HCT116 (cell line): ENCODE measurements at regions not wholly inside any gene's neighbourhood (a gene's known extent, or its start where the extent isn't known, plus 50 kb on each side); places are given as distances from the start of the nearest gene placed in this dataset.

ENCODE experiments used
- ATAC-seq: fragments of 200-7000 bp; cut with Tn5 transposase; 2 replicates; pipeline ENCODE4 v1.9.1; 2020; ENCODE audit warnings: mild to moderate bottlenecking, moderate library complexity
- BruUV-seq: library from RNA; stranded (reverse); fragments of 400-500 nt; replicated peaks from 2 replicates; lab custom pipeline; 2021; lab: Mats Ljungman, UMichigan
- CTCF ChIA-PET: fragments of 300-600 bp; sonication (Branson Sonifier 250); formaldehyde crosslinking; loops from one replicate; lab custom pipeline; 2021; ENCODE audit warnings: antibody characterized with exemption; lab: Charles Lee
- POLR2A ChIA-PET: fragments of 300-600, 350-600 bp; sonication (Branson Sonifier 250); formaldehyde crosslinking; loops from one replicate; lab custom pipeline; 2021; ENCODE audit warnings: antibody characterized with exemption; lab: Charles Lee
- RAD21 ChIA-PET, 2 experiments: fragments of 300-600 bp; sonication (Branson Sonifier 250); formaldehyde crosslinking; loops; one replicate each; lab custom pipeline; 2023; ENCODE audit warnings: low total read pairs in 2 of 2; ENCODE audit not compliant: uncharacterized antibody in 2 of 2, unreplicated experiment in 2 of 2, low non-redundant PET in 1 of 2; lab: Charles Lee
- DNase-seq: peaks from one replicate; pipeline ENCODE4 v3.0.0-alpha.2; 2010; ENCODE audit warnings: low read depth, low spot score
- H2AFZ ChIP-seq: fragments of 200-600 bp; shearing (Covaris generic), sonication (generic); 2 replicates; pipeline ENCODE4 v1.6.1; 2017; ENCODE audit warnings: low read depth, mixed run types, mixed read lengths, antibody characterized with exemption, low read length; ENCODE audit not compliant: poor library complexity, severe bottlenecking
- H3K27ac ChIP-seq: 2 replicates; pipeline ENCODE4 v1.5.1; 2012; ENCODE audit warnings: low read depth, low read length
- H3K27me3 ChIP-seq: fragments of 200-600 bp; sonication (generic); 2 replicates; pipeline ENCODE4 v1.6.1; 2016; ENCODE audit warnings: mixed run types, low read length, mixed read lengths; ENCODE audit not compliant: insufficient read depth
- H3K36me3 ChIP-seq, 2 experiments: fragments of 200-500 bp in 1 of 2; fragments of 200-600 bp in 1 of 2; sonication (Bioruptor generic) in 1 of 2; sonication (generic) in 1 of 2; 2 replicates each; pipeline versions ENCODE4 v1.5.1 to v1.6.1; 2014 to 2016; ENCODE audit warnings: low read length in 2 of 2, inconsistent platforms in 1 of 2, mixed read lengths in 1 of 2, mixed run types in 1 of 2; ENCODE audit not compliant: insufficient read depth in 2 of 2, control insufficient read depth in 1 of 2
- H3K4me1 ChIP-seq, 2 experiments: fragments of 200-600 bp in 1 of 2; sonication (generic) in 1 of 2; 2 replicates each; pipeline versions ENCODE4 v1.5.1 to v1.6.1; 2012 to 2017; ENCODE audit warnings: low read length in 2 of 2, inconsistent platforms in 1 of 2, mild to moderate bottlenecking in 1 of 2, mixed read lengths in 1 of 2, mixed run types in 1 of 2, moderate library complexity in 1 of 2; ENCODE audit not compliant: insufficient read depth in 2 of 2, control insufficient read depth in 1 of 2
- H3K4me2 ChIP-seq: fragments of 200-600 bp; sonication (generic); 2 replicates; pipeline ENCODE4 v1.6.1; 2017; ENCODE audit warnings: mixed run types, low read length, mixed read lengths
- H3K4me3 ChIP-seq, 2 experiments: fragments of 200-600 bp in 1 of 2; sonication (generic) in 1 of 2; replicated peaks in 1 of 2; 2 replicates each; pipeline ENCODE4 v1.5.1; 2011 to 2016; ENCODE audit warnings: low read length in 2 of 2, control low read depth in 1 of 2, low read depth in 1 of 2, mild to moderate bottlenecking in 1 of 2, mixed read lengths in 1 of 2, mixed run types in 1 of 2
- H3K79me2 ChIP-seq: fragments of 200-600 bp; sonication (generic); 2 replicates; pipeline ENCODE4 v1.6.1; 2017; ENCODE audit warnings: mild to moderate bottlenecking, mixed run types, low read length, moderate library complexity, mixed read lengths; ENCODE audit not compliant: insufficient read depth
- H3K9ac ChIP-seq: fragments of 200-600 bp; sonication (generic); 2 replicates; pipeline ENCODE4 v1.6.1; 2016; ENCODE audit warnings: low read length, mixed read lengths
- H3K9me2 ChIP-seq: fragments of 200-600 bp; sonication (generic), shearing (Covaris generic); 2 replicates; pipeline ENCODE4 v1.6.1; 2017; ENCODE audit warnings: mixed run types, mild to moderate bottlenecking, moderate library complexity; ENCODE audit not compliant: insufficient read depth
- H3K9me3 ChIP-seq, 2 experiments: fragments of 200-500 bp in 1 of 2; fragments of 200-600 bp in 1 of 2; sonication (Bioruptor generic) in 1 of 2; sonication (generic) in 1 of 2; 2 replicates each; pipeline ENCODE4 v1.6.1; 2014 to 2017; ENCODE audit warnings: low read length in 2 of 2, mixed read lengths in 2 of 2, inconsistent platforms in 1 of 2, low read depth in 1 of 2, mild to moderate bottlenecking in 1 of 2, mixed run types in 1 of 2, moderate library complexity in 1 of 2; ENCODE audit not compliant: control insufficient read depth in 1 of 2, insufficient read depth in 1 of 2
- H4K20me1 ChIP-seq: fragments of 200-600 bp; sonication (generic), shearing (Covaris generic); 2 replicates; pipeline ENCODE4 v1.6.1; 2017; ENCODE audit warnings: mixed run types, mild to moderate bottlenecking, moderate library complexity; ENCODE audit not compliant: insufficient read depth
- ATF3 ChIP-seq: IDR thresholded peaks from 2 replicates; pipeline ENCODE4 v1.6.1; 2012
- CBX3 ChIP-seq: IDR thresholded peaks from 2 replicates; pipeline ENCODE4 v1.6.1; 2012; ENCODE audit warnings: low read depth
- CEBPB ChIP-seq: IDR thresholded peaks from 2 replicates; pipeline ENCODE4 v1.6.1; 2012; ENCODE audit warnings: low read depth
- CTCF ChIP-seq, 3 experiments: fragments of 200-600 bp in 1 of 3; sonication (generic) in 1 of 3; IDR thresholded peaks in 2 of 3; conservative IDR thresholded peaks in 1 of 3; 2 replicates each; pipeline ENCODE4 v1.5.1; 2012 to 2017; ENCODE audit warnings: low read depth in 2 of 3, low read length in 2 of 3, antibody characterized with exemption in 1 of 3, borderline replicate concordance in 1 of 3, control low read depth in 1 of 3, mild to moderate bottlenecking in 1 of 3, mixed read lengths in 1 of 3, mixed run types in 1 of 3, moderate library complexity in 1 of 3; ENCODE audit not compliant: insufficient read depth in 1 of 3
- EGR1 ChIP-seq: IDR thresholded peaks from 2 replicates; pipeline ENCODE4 v1.6.1; 2012; ENCODE audit warnings: low read depth
- ELF1 ChIP-seq: IDR thresholded peaks from 2 replicates; pipeline ENCODE4 v1.6.1; 2012; ENCODE audit warnings: low read depth, borderline replicate concordance
- EZH2 ChIP-seq: fragments of 200-600 bp; sonication (generic); IDR thresholded peaks from 2 replicates; pipeline ENCODE4 v1.6.1; 2017; ENCODE audit warnings: antibody characterized with exemption, mixed run types
- EZH2phosphoT487 ChIP-seq: fragments of 200-600 bp; IDR thresholded peaks from 2 replicates; pipeline ENCODE4 v1.6.1; 2018; ENCODE audit warnings: antibody characterized with exemption, borderline replicate concordance
- FOSL1 ChIP-seq: IDR thresholded peaks from 2 replicates; pipeline ENCODE4 v1.6.1; 2012; ENCODE audit warnings: low read depth
- JUND ChIP-seq: IDR thresholded peaks from 2 replicates; pipeline ENCODE4 v1.6.1; 2012
- POLR2A ChIP-seq: IDR thresholded peaks from 2 replicates; pipeline ENCODE4 v1.7.0; 2011; ENCODE audit warnings: borderline replicate concordance; ENCODE audit not compliant: insufficient read depth, insufficient read length; ENCODE audit errors: extremely low read depth
- RAD21 ChIP-seq: IDR thresholded peaks from 2 replicates; pipeline ENCODE4 v1.6.1; 2012; ENCODE audit warnings: low read depth, mild to moderate bottlenecking
- REST ChIP-seq: IDR thresholded peaks from 2 replicates; pipeline ENCODE4 v1.6.1; 2012; ENCODE audit warnings: low read depth
- SIN3A ChIP-seq: IDR thresholded peaks from 2 replicates; pipeline ENCODE4 v1.6.1; 2012; ENCODE audit warnings: low read depth
- TCF7L2 ChIP-seq: IDR thresholded peaks from 2 replicates; pipeline ENCODE4 v1.7.0; 2011; ENCODE audit warnings: borderline replicate concordance, inconsistent platforms; ENCODE audit not compliant: insufficient read depth, insufficient read length; ENCODE audit errors: extremely low read depth
- YY1 ChIP-seq: IDR thresholded peaks from 2 replicates; pipeline ENCODE4 v1.6.1; 2011; ENCODE audit warnings: low read length, low read depth, moderate library complexity, mild to moderate bottlenecking; ENCODE audit not compliant: insufficient replicate concordance; ENCODE audit errors: extremely low read depth
- ZFX ChIP-seq: fragments of 450-650 bp; IDR thresholded peaks from 2 replicates; pipeline ENCODE4 v1.6.1; 2017
- ZNF274 ChIP-seq: fragments of 200-500 bp; sonication (Bioruptor generic); IDR thresholded peaks from 2 replicates; pipeline ENCODE4 v1.6.1; 2014; ENCODE audit warnings: mild to moderate bottlenecking, low read depth, low read length, inconsistent platforms
- intact Hi-C: fragments of 100-400 bp; cut with micrococcal nuclease; formaldehyde crosslinking; loops from 2 replicates; pipeline ENCODE4 v1.10.0; 2022

- H3K79me2 ChIP-seq, result no peaks in the 10 kb centered on the region
- H3K27me3 ChIP-seq, result no peaks in the 10 kb centered on the region
- H3K4me2 ChIP-seq, result no peak overlapping the region
- RAD21 ChIA-PET, result no interaction called here
- H3K36me3 ChIP-seq, result no peaks in the 10 kb centered on the region
- no peak overlapping the region for H3K4me3 ChIP-seq
- no peak overlapping the region for H3K27ac ChIP-seq
- H3K4me1 ChIP-seq, result no peaks in the 10 kb centered on the region
- no peak overlapping the region for H2AFZ ChIP-seq
- intact Hi-C loops, result no loop called here
- TF ChIP-seq EZH2, result no peak
- no peak for TF ChIP-seq CBX3
- TF ChIP-seq POLR2A, result no peak
- no peak for TF ChIP-seq ZNF274
- no peak for TF ChIP-seq FOSL1
- no peak for TF ChIP-seq ZFX
- TF ChIP-seq JUND, result no peak
- TF ChIP-seq ATF3, result no peak
- no peak for TF ChIP-seq YY1
- TF ChIP-seq EZH2phosphoT487, result no peak
- TF ChIP-seq CTCF (IDR thresholded peaks at IDR 0.05 in 2 of 3, conservative IDR thresholded peaks at IDR 0.05 in 1 of 3; ENCODE audit: borderline replicate concordance in 1 of 3, insufficient read depth in 1 of 3, low read depth in 2 of 3, low read length in 2 of 3), result no peak
- no peak for TF ChIP-seq SIN3A
- TF ChIP-seq ELF1, result no peak
- TF ChIP-seq TCF7L2, result no peak
- no peak for TF ChIP-seq RAD21
- no peak for TF ChIP-seq EGR1
- TF ChIP-seq CEBPB, result no peak
- TF ChIP-seq REST, result no peak
- TF ChIP-seq, all 23 proteins: peak for 0
- H4K20me1 ChIP-seq, result no peaks in the 10 kb centered on the region
- no TSS peak for BruUV-seq
- peaks cover 0 to 18% of the 10 kb centered on the region in 2 experiments; a peak in 2 of 4 replicates for H3K9me3 ChIP-seq
- no peaks in the 10 kb centered on the region for H3K9me2 ChIP-seq
- no peak overlapping the region for H3K9ac ChIP-seq
- ATAC-seq (no peak), DNase-seq (no peak)
- CTCF ChIA-PET, result no interaction called here
- POLR2A ChIA-PET, result no interaction called here
These were observed 752.1 kb upstream of the POM121L12 start for GRCh38 chr7:52283335-52283734.
